GM21515 (cell line): ENCODE measurements at regions not wholly inside any gene's neighbourhood (a gene's known extent, or its start where the extent isn't known, plus 50 kb on each side); places are given as distances from the start of the nearest gene placed in this dataset.
"Not testable (repeated sequence)": the region's sequence is repeated elsewhere in the genome, so short reads cannot be mapped to it uniquely, and the experiment has no call there.

Source experiments
- ATAC-seq: cut with Tn5 transposase; IDR thresholded peaks from one replicate; pipeline ENCODE4 v1.9.1; 2021; ENCODE audit not compliant: unreplicated experiment

DNA sequence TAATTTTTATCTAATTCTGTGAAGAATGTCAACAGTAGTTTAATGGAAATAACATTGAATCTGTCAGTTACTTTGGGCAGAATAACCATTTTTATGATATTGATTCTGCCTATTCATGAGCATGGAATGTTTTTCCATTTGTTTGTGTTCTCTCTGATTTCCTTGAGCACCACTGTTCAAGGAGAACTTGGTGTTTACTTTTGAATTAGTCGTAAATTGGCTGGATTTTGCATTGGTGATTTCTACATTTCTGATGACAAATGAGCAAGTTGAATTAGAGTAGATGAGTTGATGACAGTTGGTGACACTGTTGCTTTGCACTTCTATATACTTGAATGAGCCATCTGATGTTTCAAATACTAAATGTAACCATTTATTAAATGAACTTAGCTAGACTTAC, 1007.3 kb upstream of the ADAMTS5 start:
- ATAC-seq, result not testable (repeated sequence)

DNA sequence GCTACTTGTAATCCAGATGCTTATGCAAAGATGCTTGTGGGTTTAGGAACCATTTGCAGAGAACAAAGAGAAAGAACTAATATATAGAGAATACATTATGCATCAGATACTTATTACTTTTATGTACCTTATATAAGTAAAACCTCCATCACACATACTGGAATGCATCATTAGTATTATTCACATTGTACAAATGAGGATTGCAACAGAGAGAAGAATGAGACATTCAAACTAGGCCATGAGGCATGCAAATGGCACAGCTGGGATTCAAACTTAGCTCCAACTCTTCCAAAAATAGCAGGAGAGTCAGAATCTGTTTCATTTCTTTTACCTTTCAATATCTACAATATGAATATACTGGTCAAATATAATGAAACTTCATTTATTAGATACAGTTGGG, 1001.4 kb upstream of the ADAMTS5 start:
- ATAC-seq, result not testable (repeated sequence)

DNA sequence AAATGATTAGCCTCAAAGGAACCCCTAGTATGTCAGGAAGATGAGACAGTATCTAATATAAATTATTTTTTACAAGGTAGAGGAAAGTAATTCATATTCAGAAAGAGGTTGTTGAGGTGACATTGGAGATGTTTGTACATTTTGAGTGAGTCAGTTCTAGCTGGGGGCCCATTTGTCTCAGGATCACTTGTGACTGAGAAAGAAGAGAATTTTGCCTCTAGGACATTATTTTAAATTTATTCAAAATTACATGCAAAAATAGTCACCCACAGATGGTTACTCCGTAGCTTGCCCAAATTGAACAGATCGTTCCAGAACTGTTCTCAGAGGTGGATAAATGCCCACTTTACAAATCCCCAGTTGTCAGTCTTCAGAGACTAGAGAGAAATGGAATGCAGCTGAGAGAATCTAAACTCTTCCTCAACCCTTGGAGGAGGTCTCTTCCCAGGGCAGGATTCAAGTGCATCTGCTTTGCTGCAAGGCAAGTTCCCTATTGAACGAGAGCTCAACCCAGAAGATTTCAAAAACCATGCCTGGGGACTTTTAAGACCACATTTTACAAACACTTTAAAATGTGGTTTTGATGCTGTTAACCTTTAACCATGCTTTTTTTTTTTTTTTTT, 987.8 kb upstream of the ADAMTS5 start:
- no peak for ATAC-seq

DNA sequence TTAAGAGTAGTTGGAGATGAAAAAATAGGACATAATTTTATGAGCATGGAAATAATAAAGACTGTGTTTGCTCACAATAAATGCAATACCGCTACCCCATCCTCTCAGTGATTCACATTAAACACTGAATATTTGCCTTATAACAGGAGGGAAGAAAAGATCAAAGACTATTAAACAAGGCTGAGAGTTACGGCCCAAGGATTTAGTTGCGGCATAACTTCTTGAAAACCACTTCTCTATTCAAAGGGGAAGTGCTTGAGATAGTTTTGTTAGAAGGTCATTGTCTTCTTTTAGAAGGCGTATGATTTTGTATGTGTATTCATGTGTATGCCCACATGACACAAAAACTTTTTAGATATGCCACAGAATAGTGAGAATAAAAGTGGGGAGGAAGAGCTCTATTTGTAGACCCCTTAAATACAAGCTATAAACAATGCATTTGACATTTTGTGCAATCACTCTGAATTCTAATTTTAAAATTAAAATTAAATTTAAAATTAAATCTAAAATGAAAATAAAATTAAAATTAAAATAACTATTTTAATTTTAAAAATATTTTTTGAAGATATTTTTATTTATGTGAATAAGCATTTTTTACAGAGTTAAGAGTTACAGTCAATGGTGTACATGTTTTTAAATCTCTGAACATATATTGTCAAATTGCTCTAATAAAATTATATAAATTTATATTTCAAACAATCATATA, 986.6 kb upstream of the ADAMTS5 start:
- ATAC-seq, result no peak

DNA sequence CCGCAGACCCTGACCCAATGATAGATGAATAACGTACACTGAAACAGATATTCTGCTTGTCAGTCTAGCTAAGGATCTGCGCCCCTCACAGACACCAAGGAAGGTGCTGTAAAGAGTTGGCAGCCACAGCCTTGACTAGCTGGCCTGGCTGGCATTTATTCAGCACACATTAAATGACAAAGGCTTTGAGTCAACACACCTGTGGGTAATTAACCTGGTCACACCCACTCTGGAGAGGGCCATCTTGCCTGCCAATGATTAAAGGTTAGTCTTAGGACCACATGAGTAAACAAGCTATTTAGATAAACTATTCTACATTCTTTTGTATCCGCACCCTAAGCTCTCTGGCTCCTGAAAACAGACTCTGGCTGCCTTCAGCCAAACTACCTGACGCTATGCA, 982.2 kb upstream of the ADAMTS5 start:
- not testable (repeated sequence) for ATAC-seq

DNA sequence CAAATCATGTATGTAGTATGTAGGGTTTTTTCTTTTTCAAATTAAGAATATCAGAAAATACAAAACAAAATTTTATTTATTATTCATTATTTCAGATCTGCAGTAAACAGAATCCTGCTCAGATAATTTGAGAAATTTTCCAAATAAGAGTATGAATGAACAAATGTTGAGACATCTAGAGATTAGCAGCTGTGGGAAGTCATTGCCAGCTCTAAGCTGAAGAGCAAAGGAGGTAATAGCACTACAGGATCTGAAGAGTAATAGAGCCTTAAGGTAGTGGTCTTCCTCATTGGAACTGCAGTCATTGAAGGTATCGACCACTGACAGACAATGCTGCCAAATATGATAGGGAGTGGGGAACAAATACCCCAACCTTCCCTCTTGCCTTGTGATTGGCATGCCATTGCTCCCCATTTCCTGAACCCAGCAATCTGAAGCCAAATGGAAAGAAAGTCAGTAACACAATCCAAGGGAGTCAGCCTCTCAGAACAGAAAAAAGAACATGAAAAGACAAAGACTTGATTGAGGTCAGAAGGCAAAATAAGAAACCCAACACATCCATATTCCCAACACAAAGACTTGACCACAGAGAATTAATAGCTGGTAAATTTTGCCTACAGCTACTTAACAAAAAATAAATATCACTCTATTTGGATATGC, 963.4 kb upstream of the ADAMTS5 start:
- ATAC-seq, result not testable (repeated sequence)

DNA sequence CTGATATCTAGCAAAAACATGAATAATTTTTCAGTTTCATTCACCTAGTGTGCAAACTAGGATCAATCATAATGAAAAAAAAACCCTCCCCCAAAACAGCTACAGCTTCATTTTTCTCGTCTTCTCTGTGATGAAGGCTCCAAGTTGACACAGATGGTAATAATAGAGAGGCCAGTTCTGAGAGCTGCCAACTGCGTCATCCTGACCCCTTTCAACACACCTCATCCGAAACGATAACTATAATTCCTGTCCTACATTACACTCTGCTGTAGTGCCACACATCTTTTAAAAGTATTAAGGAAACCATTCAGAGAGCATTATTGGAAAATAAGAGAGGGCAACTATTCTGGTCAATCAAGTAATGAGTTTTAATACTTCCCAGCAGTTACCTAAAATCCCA, 962.3 kb upstream of the ADAMTS5 start:
- not testable (repeated sequence) for ATAC-seq

DNA sequence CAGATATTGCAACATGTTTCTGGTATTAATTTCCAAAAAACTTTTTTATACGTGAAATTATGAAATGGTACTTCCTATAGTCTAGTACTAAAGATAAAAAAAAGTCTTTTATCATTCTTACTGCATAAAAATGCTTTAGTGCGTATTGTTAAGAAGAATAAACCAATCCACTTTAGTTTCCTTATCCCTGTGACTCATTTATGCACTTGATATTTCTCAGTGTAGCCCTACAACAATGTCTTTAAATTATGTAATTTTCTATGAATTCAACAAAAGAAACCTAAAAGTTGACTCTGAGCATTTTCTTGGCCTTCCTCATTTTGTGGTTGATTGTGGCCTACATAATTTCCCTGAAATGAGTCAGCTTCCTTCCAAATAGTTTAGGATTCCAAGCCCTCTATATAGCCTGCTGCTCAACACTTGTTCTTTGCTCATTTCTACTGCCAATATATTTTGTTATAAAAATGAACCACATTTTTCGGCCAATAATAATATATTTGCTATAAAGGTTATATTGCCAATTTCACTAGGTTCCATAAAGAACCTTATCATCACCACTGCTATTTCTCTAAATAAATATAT, 961.7 kb upstream of the ADAMTS5 start:
- ATAC-seq, result not testable (repeated sequence)

DNA sequence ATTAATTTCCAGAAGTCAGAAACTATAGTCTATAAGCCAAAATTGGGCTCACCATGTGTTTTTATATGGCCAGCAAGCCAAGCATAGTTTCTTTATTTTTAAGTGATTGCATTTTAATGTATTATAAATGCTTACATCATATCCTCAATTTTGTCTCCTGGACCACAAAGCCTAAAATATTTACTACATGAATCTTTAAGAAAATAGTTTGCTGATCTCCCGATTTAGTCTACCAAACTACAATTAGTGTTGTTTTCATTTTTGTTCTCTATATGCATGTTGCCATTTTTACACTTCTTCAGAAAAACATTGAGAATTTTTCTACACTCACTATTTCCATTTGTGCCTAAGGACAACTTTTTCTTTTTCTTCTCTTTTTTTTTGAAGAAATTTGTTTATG, 954.5 kb upstream of the ADAMTS5 start:
- not testable (repeated sequence) for ATAC-seq

DNA sequence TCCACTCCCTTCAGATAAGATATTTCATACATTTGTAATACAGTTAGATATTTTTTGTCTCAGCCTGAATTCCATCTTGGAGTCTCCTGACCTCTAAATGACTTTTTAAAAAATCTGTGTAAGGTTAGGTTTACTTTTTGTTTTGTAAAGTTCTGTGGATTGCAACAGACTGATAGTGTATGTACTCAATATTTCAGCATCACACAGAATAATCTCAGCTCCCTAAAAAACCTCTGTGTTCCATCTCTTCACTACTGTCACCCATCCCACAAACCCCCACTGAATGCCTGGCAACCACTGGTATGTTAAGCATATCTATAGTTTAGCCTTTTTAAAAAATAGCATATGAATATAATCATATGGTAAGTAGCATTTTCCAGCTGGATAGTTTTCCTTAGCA, 951.1 kb upstream of the ADAMTS5 start:
- not testable (repeated sequence) for ATAC-seq

DNA sequence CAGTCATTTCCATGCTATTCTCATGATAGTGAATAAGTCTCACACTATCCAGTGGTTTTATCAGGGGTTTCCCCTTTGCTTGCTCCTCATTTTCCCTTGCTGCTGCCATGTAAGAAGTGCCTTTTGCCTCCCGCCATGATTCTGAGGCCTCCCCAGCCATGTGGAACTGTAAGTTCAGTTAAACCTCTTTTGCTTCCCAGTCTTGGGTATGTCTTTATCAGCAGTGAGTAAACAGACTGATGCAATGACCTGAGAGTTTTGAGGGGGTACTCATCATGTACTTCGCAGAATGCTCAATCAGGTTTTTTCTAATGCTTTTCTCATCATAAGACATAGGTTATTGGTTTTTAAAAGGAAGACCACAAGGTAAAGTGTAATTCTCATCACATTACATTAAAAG, 949.4 kb upstream of the ADAMTS5 start:
- ATAC-seq, result not testable (repeated sequence)

DNA sequence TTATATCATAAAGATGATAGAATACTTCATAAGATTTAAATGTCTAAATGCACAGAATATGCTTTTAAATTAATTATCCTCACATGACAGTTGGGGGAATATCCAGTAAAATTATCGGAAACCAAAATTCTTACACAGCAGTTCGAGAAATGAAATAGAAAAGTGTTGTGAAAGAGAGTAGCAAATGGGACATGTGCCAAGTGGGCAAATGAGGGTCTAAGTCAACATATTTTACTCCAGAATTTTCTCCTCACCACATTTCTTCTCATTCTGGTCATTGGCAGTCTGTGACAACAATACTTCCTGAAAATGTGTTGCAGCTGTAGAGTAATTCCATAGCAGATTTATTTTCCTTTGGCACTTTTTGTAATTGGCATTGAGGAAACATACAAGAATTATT, 945.2 kb upstream of the ADAMTS5 start:
- not testable (repeated sequence) for ATAC-seq

DNA sequence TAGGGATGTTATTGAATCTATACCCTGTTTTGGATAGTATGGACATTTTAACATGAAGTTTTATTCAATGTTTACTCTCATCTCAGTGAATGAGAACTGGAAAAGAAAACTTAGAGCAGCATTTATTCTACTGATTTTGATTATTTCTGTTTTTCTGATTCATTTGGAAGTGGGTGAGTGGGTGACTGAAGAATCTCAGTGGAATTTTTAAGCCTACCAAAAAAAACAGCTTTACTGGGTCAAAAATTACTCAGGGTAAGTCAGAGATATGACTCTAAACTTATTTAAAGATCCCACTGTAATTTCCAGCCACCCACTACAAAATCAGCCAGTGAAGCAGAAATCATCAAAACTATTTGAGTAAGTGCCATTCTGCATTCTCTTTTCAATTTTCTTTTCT, 942.6 kb upstream of the ADAMTS5 start:
- not testable (repeated sequence) for ATAC-seq

DNA sequence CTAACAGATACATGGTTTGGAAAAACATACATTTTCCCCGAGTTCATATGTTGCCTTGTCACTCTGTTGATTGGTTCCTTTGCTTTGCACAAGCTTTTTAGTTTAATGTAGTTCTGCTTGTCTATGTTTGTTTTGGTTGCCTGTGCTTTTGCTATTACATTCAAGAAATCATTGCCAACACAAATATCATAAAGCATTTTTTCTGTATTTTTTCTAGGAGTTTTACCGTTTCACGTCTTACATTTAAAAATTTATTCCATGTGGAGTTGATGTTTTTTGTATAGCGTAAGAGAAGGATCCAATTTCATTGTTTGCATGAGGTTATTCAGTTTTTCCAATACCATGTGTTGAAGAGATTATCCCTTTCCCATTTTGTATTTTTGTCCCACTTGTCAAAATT, 941.9 kb upstream of the ADAMTS5 start:
- not testable (repeated sequence) for ATAC-seq

DNA sequence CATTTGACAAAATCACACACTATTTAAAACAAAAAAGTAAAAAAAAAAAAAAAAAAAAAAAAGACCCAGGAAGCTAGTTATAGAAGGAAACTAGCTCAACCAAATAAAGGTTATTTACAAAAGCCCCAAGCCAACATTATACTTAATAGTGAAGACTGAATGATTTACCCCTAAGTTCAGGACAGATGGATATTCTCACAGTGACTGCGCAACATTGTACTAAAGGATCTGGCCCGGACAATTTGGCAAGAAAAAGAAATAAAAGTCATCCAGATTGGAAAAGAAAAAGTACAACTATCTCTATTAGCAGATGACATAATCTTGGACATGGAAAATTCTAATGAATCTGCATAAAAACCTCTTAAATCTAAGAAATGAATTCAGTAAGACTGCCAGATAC, 936.0 kb upstream of the ADAMTS5 start:
- not testable (repeated sequence) for ATAC-seq

DNA sequence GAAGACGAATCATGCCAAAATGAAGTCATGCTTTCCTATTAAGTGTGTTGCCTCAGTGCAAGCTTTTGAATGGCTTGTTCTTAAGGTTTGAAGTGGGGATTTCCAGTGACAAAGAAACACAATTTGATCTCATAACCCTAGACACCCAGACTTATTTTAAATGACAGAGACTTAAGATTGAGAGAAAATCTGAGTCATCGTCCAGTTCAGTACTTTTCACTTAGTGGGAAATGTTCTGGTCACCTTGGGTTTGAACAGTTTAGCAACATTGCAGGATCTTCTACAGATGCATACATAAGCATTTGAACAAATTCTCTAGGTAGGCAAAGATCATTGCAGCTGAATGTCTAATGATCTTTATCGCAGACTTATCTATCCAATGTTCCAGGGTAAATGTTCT, 926.7 kb upstream of the ADAMTS5 start:
- not testable (repeated sequence) for ATAC-seq

DNA sequence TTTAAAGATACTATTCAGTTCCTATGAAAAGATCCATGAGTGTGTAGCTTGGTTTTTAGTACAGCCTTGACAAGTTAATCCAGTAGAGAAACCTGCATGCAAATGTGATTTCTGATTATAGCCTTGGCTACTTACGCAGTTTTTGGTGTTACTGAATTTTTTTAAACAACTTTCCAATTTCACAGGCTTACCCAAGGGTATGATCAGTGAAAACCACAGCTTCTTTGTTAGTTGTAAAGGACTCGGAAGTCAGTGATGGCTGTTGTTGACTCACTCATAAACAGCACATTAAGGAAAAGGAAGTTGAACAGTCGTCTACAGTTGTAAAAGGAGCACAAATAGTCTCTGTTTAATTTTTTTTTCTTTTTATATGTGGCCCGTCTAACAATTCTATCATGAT, 924.6 kb upstream of the ADAMTS5 start:
- ATAC-seq, result not testable (repeated sequence)

DNA sequence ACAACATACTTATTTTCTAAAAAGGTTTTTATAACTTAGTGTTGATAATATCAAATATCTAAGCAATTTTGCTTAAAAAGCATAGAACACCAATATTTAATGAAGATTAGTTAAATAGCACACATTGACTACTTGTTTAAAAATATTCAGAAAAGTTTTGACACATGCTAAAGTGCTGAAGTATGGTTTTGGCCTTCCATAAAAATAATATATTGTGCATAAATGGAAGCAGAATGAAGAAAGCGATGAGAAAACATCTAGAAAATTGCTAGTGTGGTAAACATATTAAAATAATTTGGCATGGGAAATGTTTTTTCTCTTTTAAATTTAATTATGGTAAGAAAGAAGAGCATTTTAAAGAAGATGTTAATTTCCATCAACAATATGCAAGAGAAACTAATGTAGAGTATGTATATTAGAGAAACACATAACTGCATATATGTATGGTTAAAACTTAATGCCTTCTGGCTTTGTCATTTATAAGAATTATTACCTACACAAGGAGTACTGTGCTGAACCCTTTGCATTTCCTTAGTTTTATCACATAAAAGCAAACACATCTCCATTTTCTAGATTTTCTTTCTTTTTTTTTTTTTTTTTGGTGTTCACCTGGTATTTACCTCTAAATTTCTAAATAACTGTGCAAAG, 921.0 kb upstream of the ADAMTS5 start:
- ATAC-seq, result not testable (repeated sequence)

DNA sequence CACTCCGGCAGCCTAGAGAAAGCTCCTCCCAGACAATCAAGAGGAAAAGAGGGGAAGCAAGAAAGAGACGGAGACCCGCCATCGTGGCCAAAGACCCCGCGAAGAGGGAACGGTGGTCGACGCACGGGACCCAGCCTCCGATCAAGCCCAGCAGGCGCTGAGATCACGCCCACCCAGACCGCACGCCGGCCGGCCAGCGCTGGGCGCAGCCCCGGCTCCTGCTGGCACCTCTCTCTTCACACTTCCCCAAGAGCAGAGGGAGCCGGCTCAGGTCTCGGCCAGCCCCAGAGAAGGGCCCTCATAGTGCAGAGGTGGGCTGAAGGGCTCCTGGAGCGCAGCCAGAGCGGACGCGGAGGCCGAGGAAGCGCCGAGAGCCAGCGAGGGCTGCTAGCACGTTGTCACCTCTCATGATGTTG, 918.4 kb upstream of the ADAMTS5 start:
- no peak for ATAC-seq

DNA sequence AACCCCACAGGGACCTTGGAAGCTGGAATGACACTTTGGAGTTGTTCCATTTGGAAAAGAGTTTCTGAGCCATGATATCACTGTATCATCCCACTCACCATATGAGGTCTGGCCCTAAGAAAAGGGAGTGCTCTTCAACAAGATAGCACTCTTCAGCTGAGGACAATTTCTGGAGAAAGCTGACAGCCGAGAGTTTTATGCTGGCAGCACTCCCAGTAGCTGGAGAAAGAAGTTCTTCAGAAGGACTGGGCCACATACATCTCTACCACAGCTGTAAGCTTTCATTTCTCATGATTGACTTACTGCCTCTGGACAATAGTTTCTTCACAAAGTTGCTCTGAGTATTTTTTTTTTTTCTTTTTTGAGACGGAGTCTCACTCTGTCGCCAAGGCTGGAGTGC, 914.4 kb upstream of the ADAMTS5 start:
- ATAC-seq, result not testable (repeated sequence)

DNA sequence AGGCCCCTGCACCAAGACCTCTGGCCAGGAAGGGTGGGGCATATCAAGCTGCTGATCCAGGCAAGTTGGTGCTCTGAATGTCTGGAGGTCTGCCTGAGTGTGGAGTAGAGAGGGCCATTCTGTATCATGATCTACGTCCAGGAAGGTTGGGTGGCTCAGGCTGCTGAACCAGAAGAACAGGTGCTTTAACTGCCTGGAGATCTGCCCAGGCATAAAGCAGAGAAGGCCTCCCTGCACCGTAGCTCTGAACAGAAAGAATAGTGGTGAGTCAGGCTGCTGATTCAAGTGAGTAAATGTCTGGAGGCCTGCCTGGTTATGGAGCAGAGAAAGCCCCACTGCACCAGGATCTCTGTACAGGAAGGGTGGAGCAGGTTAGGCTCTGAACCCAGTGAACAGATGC, 905.5 kb upstream of the ADAMTS5 start:
- not testable (repeated sequence) for ATAC-seq
